Endothelial cell (in vitro differentiated cells): ENCODE measurements at regions not wholly inside any gene's neighbourhood (a gene's known extent, or its start where the extent isn't known, plus 50 kb on each side); places are given as distances from the start of the nearest gene placed in this dataset.

ENCODE experiments used
- DNase-seq: peaks from one replicate; pipeline ENCODE4 v3.0.0; 2021; ENCODE audit warnings: low spot score
- H3K27ac Mint-ChIP-seq: one replicate; pipeline ENCODE4 v1.8.0; 2021; ENCODE audit warnings: mixed read lengths, inconsistent platforms; ENCODE audit not compliant: unreplicated experiment
- H3K27me3 Mint-ChIP-seq: one replicate; pipeline ENCODE4 v1.8.0; 2021; ENCODE audit warnings: mild to moderate bottlenecking, moderate library complexity, mixed read lengths, inconsistent platforms; ENCODE audit not compliant: unreplicated experiment
- H3K36me3 Mint-ChIP-seq: one replicate; pipeline ENCODE4 v1.8.0; 2021; ENCODE audit warnings: mild to moderate bottlenecking, low read depth, mixed read lengths, inconsistent platforms; ENCODE audit not compliant: unreplicated experiment
- H3K4me1 Mint-ChIP-seq: one replicate; pipeline ENCODE4 v1.8.0; 2021; ENCODE audit warnings: mild to moderate bottlenecking, mixed read lengths, inconsistent platforms; ENCODE audit not compliant: unreplicated experiment
- H3K4me3 Mint-ChIP-seq: one replicate; pipeline ENCODE4 v1.8.0; 2021; ENCODE audit warnings: mild to moderate bottlenecking, mixed read lengths, inconsistent platforms; ENCODE audit not compliant: unreplicated experiment
- H3K9me3 Mint-ChIP-seq: one replicate; pipeline ENCODE4 v1.8.0; 2021; ENCODE audit warnings: mixed read lengths, inconsistent platforms; ENCODE audit not compliant: unreplicated experiment
- TF ChIP-seq, protein P1 (sequence below): fragments of 200-600 bp; sonication (generic); IDR thresholded peaks from one replicate; pipeline ENCODE4 v1.5.0; 2021; ENCODE audit warnings: antibody characterized with exemption; ENCODE audit not compliant: unreplicated experiment

DNA sequence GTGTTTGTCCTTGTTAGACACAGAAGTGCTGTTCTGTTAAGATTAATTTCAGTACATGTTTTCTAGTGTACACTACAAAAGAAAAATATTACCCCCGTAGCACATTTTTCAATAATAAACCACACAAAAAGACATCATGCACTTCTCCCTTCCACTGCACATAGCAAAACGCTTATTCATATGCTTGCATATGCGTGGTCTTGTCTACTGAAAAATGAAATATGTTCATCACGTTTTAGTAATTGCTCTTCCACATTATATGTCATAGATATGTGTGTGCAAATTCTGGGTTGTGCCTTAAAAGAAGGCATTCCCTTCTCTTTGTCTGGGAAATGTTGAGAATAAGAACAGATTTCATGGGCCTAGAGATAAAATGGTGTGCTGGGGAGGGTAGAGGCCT lies 353.9 kb downstream of the NSUN3 start:
- TF ChIP-seq, protein P1, sequence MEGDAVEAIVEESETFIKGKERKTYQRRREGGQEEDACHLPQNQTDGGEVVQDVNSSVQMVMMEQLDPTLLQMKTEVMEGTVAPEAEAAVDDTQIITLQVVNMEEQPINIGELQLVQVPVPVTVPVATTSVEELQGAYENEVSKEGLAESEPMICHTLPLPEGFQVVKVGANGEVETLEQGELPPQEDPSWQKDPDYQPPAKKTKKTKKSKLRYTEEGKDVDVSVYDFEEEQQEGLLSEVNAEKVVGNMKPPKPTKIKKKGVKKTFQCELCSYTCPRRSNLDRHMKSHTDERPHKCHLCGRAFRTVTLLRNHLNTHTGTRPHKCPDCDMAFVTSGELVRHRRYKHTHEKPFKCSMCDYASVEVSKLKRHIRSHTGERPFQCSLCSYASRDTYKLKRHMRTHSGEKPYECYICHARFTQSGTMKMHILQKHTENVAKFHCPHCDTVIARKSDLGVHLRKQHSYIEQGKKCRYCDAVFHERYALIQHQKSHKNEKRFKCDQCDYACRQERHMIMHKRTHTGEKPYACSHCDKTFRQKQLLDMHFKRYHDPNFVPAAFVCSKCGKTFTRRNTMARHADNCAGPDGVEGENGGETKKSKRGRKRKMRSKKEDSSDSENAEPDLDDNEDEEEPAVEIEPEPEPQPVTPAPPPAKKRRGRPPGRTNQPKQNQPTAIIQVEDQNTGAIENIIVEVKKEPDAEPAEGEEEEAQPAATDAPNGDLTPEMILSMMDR: no peak
- no peaks in the 10 kb centered on the region for H3K9me3 Mint-ChIP-seq
- H3K27me3 Mint-ChIP-seq: peaks cover 3% of the 10 kb centered on the region
- H3K36me3 Mint-ChIP-seq: no peaks in the 10 kb centered on the region
- DNase-seq: no peak
- H3K4me3 Mint-ChIP-seq: no peak overlapping the region
- H3K27ac Mint-ChIP-seq: no peak overlapping the region
- peaks cover 7% of the 10 kb centered on the region for H3K4me1 Mint-ChIP-seq

DNA sequence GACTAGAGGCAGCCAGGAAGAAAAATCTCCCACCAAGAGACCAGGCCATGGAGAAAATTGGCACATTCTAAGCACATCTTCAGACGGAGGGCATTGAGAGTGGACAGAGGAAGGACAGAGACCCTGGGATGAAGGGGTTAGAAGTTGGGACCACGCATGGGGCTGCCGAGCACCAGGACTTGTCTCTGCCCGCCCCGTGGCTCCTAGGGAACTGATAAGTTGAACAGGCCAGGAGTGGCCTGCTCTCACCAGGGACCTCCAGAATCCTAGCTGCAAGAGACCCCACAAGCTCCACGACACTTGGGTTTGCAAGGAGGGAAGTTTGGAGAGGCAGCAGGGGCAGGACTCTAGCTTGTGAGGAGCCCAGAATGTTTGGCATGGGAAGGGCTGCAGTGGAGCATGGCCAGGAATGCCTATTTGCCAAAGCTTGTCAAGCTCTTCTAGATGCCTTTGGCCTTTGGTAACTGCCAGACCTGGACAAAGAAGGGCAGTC lies 355.1 kb downstream of the NSUN3 start:
- Mint-ChIP-seq H3K27ac (no peak overlapping the region), H3K4me3 (no peak overlapping the region), H3K27me3 (peaks cover 3% of the 10 kb centered on the region), H3K9me3 (no peaks in the 10 kb centered on the region), H3K36me3 (no peaks in the 10 kb centered on the region), H3K4me1 (peaks cover 7% of the 10 kb centered on the region)
- no peak for DNase-seq
- TF ChIP-seq, protein P1: no peak

DNA sequence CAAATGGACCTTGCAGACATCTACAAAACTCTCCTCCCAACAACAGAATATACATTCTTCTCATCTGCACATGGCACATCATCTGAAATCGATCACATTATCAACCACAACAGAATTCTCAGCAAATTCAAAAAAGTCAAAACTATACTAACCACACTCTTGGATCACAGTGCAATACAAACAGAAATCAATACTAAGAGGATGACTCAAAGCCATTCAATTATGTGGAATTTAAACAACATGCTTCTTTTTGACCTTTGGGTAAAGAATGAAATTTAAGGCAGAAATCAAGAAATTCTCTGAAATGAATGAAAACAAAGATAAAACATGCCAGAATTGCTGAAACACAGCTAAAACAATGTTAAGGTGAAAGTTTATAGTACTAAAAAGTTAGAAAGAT lies 358.1 kb downstream of the NSUN3 start:
- no peak for DNase-seq
- TF ChIP-seq, protein P1: no peak
- H3K9me3 Mint-ChIP-seq: no peaks in the 10 kb centered on the region
- no peak overlapping the region for H3K27ac Mint-ChIP-seq
- no peaks in the 10 kb centered on the region for H3K36me3 Mint-ChIP-seq
- peaks cover 3% of the 10 kb centered on the region for H3K27me3 Mint-ChIP-seq
- H3K4me1 Mint-ChIP-seq: no peaks in the 10 kb centered on the region
- H3K4me3 Mint-ChIP-seq: no peak overlapping the region

DNA sequence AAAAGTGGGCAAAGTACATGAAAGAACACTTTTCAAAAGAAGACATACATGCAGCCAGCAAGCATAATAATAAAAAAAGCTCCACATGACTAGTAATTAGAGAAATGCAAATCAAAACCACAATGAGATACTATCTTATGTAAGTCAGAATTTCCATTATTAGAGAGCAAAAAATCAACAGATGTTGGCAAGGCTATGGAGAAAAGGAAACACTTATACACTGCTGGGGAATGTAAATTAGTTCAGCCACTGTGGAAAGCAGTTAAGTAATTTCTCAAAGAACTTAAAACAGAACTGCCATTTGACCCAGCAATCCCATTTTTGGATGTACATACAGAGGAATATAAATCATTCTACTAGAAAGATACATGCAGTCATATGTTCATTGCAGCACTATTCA lies 360.7 kb downstream of the NSUN3 start:
- no peak for DNase-seq
- Mint-ChIP-seq H3K4me3 (no peak overlapping the region), H3K9me3 (no peaks in the 10 kb centered on the region), H3K36me3 (no peaks in the 10 kb centered on the region), H3K4me1 (no peaks in the 10 kb centered on the region), H3K27me3 (peaks cover 1% of the 10 kb centered on the region), H3K27ac (no peak overlapping the region)
- TF ChIP-seq, protein P1: no peak

DNA sequence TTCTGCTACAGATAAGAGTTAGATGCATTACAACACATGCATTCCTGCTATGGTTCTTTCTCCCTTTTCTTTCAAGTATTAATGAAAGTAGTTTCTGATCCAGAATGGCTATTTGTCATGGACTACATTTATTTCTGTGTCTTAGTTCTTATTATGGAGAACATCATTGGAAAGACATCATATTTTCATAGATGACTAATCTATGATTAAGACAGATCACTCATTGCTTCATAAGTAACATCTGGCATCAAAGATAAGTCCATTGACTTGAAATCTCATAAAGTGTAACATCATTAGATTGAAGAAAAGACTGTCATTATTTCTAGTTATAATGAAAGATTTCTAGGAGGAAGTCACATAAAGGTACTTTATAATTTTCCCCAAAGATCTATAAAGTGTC lies 366.7 kb downstream of the NSUN3 start:
- no peak overlapping the region for H3K4me3 Mint-ChIP-seq
- TF ChIP-seq, protein P1: no peak
- DNase-seq: no peak
- H3K9me3 Mint-ChIP-seq: no peaks in the 10 kb centered on the region
- H3K4me1 Mint-ChIP-seq: no peaks in the 10 kb centered on the region
- H3K27me3 Mint-ChIP-seq: no peaks in the 10 kb centered on the region
- no peak overlapping the region for H3K27ac Mint-ChIP-seq
- H3K36me3 Mint-ChIP-seq: no peaks in the 10 kb centered on the region
